ENCODE measurements at regions not wholly inside any gene's neighbourhood (a gene's known extent, or its start where the extent isn't known, plus 50 kb on each side); places are given as distances from the start of the nearest gene placed in this dataset.

DNA sequence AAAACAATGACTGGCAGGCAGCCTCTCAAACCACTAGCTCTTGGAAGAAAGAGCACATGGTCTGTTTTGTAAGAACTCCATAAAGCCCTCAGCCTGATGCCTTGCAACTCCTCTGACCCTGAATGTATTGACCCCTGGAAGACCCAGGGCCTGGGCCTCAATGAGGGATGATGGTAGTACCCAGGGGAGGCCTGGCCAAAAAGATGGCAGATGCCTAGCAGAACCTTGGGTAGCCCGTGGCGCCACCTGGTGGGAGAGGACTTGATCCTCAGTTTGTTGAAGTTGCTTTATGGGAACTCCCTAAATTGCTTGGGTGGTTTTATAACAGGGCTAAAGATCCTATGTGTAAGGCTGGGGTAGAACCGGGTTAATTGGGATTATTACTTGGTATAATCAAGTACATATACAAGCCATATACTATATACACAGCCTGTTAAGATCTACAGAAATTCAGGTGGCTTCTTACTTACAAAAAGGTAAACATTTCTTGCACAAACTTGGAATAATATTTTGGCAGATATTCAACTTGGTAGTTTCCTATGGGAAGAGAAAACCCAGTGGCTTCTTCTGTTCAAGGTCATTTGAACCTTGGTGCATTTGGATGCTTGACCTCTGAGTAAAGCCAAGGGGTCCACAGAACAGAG is 95.8 kb upstream of the CACUL1 start:
- peak; percentile 52 for DNase-seq (ENCODE audit: low spot score)
- ChIA-PET CTCF (interaction anchor here (0.5 to 1.4 kb wide), 9 partner anchors 9 to 389 kb away, joined by 3 to 8 read pairs (median 3); no protein-coding TSS in a partner anchor), POLR2A (ENCODE audit: low non-redundant PET) (no interaction called here)
- TF ChIP-seq, protein P1, sequence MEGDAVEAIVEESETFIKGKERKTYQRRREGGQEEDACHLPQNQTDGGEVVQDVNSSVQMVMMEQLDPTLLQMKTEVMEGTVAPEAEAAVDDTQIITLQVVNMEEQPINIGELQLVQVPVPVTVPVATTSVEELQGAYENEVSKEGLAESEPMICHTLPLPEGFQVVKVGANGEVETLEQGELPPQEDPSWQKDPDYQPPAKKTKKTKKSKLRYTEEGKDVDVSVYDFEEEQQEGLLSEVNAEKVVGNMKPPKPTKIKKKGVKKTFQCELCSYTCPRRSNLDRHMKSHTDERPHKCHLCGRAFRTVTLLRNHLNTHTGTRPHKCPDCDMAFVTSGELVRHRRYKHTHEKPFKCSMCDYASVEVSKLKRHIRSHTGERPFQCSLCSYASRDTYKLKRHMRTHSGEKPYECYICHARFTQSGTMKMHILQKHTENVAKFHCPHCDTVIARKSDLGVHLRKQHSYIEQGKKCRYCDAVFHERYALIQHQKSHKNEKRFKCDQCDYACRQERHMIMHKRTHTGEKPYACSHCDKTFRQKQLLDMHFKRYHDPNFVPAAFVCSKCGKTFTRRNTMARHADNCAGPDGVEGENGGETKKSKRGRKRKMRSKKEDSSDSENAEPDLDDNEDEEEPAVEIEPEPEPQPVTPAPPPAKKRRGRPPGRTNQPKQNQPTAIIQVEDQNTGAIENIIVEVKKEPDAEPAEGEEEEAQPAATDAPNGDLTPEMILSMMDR (conservative IDR thresholded peaks at IDR 0.05; ENCODE audit: low read depth) = peak; percentile 73
- H3K27ac ChIP-seq = no peak overlapping the region

DNA sequence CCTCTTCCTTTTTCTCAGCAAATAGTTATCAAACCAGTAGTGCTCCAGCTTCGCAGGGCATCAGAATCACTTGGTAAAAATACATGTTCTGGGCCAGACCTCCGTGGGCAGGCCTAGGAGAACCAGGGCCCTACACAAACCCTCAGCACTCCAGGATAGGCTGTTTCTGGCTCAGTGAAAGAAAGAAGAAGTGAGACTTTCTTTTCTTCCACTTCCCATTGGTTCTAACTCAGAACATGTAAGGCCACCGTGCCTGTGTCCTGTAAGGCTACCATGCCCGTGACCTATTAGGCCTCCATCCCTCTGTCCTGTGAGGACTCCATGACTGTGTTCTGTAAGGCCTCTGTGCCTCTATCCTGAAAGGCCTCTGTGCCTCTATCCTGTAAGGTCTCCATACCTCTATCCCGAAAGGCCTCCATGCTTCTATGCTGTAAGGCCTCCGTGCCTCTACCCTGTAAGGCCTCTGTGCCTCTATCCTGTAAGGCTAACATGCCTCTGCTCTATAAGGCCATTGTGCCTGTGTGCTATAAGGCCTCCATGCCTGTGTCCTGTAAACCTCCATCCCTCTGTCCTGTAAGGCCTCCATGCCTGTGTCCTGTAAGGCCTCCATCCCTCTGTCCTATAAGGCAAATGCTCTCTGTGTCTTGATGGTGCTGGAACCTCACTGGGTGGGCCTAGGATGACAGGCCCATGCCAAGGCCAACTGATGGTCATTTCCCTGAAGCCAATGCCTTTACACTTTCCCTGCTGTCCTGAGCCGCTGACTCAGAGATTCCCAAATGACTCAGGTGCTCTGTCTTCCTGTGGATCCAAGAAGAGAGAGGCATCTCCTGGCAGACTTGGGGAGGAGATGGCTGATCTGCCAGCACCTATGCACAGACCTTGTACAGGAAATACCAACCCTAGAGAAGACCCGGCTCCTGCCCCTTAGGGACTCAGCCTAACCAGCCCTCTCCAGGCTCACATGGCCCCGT is 96.6 kb upstream of the CACUL1 start:
- ChIA-PET CTCF (interaction anchor here (1.4 kb wide), 1 partner anchor 10 kb away, joined by 8 read pairs; no protein-coding TSS in a partner anchor), POLR2A (ENCODE audit: low non-redundant PET) (no interaction called here)
- no peak for DNase-seq (ENCODE audit: low spot score)
- TF ChIP-seq, protein P1 (conservative IDR thresholded peaks at IDR 0.05; ENCODE audit: low read depth) = no peak
- H3K27ac ChIP-seq = no peak overlapping the region

DNA sequence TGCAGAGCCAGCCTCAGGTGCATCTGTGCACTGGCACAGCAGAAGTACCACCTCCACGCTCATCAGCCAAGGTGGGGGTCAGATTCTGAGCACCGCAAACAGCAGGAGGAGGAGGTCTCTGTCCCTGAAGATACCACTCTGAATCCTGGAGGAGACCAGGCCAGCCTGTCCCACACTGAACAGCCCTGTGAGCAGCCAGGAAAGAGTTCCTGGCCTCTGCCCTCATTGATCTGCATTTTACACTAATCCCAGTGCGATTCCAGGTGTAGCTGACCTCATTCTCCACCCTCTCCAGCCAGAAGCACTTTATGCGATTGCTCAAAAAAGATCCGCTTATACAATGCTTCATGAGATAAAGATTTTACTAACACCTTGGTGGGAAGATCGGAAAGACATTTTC is 99.1 kb upstream of the CACUL1 start:
- ChIA-PET CTCF (interaction anchor here (1.0 kb wide), 1 partner anchor 15 kb away, joined by 3 read pairs; no protein-coding TSS in a partner anchor), POLR2A (ENCODE audit: low non-redundant PET) (no interaction called here)

DNA sequence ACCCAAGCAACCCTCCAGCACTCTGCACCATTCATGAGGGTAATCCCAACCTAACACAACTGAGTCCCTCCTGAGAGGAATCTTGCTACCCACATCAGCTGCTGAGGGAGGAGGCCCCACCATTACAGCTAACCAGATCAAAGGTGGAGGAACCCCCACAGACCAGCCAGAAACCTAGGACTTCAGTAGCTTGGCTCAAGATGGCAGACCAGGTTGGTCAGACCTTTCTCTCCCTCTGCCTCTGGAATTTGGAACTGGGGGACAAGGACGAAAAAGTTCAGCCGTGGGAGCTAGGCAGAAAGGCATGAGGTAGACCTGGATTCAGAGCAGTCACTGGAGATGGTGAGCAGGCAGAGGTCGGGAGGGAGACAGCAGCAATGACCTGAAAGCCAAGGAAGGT is 101.3 kb upstream of the CACUL1 start:
- no peak overlapping the region for H3K27ac ChIP-seq
- CTCF ChIA-PET = interaction anchor here (0.6 kb wide), 3 partner anchors 110 to 354 kb away, joined by 3 to 4 read pairs (median 3); no protein-coding TSS in a partner anchor
- POLR2A ChIA-PET (ENCODE audit: low non-redundant PET) = no interaction called here
- DNase-seq (ENCODE audit: low spot score) = no peak
- TF ChIP-seq, protein P1 (conservative IDR thresholded peaks at IDR 0.05; ENCODE audit: low read depth) = no peak

More for the DNA sequence above, 99.1 kb upstream of the CACUL1 start:
- no peak overlapping the region for H3K27ac ChIP-seq
- DNase-seq (ENCODE audit: low spot score) = no peak
- TF ChIP-seq, protein P1 (conservative IDR thresholded peaks at IDR 0.05; ENCODE audit: low read depth) = no peak

DNA sequence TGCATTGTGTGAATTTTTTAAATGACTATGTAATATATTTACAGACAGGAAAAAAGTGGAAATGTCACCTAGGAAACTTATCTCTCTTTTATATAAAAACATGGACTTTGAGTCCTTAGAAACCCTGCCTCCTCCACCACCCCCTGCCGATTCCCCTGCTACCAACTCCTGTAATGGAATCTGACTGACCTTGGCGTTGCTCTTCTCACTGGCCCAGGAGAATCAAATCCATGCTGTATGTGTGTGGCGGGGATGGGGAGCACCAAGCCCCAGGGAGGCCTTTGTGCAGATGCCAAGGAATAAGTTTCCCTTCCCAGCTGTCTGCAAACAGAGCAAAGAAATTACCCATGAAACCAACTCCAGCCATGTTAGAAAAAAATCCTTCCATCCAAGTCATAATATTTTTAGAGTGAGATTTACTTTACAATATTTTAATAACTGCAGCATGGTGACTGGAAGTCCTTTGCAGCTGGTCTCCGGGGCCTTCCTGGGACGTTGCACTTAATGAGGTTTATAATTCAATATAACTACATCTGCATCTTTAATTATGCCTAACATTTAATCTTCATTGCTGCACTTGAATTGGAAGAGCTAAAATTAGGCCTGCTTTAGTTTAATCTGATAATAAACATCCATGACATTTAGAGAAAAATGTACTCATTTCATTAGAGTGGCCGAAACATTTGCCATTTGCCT is 111.4 kb upstream of the CACUL1 start:
- DNase-seq (ENCODE audit: low spot score) = no peak
- ChIA-PET POLR2A (ENCODE audit: low non-redundant PET) (no interaction called here), CTCF (interaction anchor here (0.6 kb wide), 1 partner anchor 144 kb away, joined by 3 read pairs; no protein-coding TSS in a partner anchor)
- TF ChIP-seq, protein P1 (conservative IDR thresholded peaks at IDR 0.05; ENCODE audit: low read depth) = no peak
- no peak overlapping the region for H3K27ac ChIP-seq

DNA sequence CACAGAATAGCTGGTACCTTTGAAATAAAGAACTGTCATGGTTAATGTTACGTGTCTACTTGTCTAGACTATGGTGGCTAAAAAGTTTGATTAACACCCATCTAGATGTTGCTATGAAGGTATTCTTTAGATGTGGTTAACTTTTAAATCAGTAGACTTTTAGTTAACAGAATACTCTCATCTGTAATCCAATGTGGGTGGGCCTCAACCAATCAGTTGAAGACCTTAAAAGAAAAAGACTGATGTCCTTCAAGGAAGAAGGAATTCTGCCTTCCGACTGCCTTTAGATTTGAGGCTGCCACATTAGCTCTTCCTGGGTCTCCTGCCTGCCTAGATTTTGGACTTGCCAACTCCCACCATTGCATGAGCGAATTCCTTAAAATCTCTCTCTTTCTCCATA is 113.0 kb upstream of the CACUL1 start:
- no peak overlapping the region for H3K27ac ChIP-seq
- TF ChIP-seq, protein P1 (conservative IDR thresholded peaks at IDR 0.05; ENCODE audit: low read depth) = no peak
- ChIA-PET CTCF (interaction anchor here (0.6 to 1.0 kb wide), 2 partner anchors 13 to 115 kb away, joined by 3 to 4 read pairs; no protein-coding TSS in a partner anchor), POLR2A (ENCODE audit: low non-redundant PET) (no interaction called here)
- DNase-seq (ENCODE audit: low spot score) = no peak

Measured in RWPE1 (cell line).